B cell (primary cell): ENCODE measurements at regions not wholly inside any gene's neighbourhood (a gene's known extent, or its start where the extent isn't known, plus 50 kb on each side); places are given as distances from the start of the nearest gene placed in this dataset.

Experiments used
- ATAC-seq: fragments of 200-7000 bp; cut with Tn5 transposase; one replicate; pipeline ENCODE4 v1.10.0; 2021; ENCODE audit warnings: low read depth, mild to moderate bottlenecking, moderate number of reproducible peaks, moderate library complexity
- CTCF ChIA-PET: fragments of 350-600 bp; sonication (Branson Sonifier 250); formaldehyde crosslinking; loops from one replicate; lab custom pipeline; 2021; ENCODE audit warnings: antibody characterized with exemption, inconsistent platforms; lab: Charles Lee
- POLR2A ChIA-PET: fragments of 350-600 bp; sonication (Branson Sonifier 250); formaldehyde crosslinking; loops from one replicate; lab custom pipeline; 2021; ENCODE audit warnings: antibody characterized with exemption; lab: Charles Lee
- DNase-seq: peaks from one replicate; pipeline ENCODE4 v3.0.0; 2013
- H2AFZ ChIP-seq: 2 replicates; pipeline ENCODE4 v1.6.1; 2012; ENCODE audit warnings: mild to moderate bottlenecking, low read depth, low read length; ENCODE audit not compliant: insufficient read depth, poor library complexity, severe bottlenecking
- H3K27ac ChIP-seq, 2 donors: 1 replicate in 1 of 2; 2 replicates in 1 of 2; pipeline ENCODE4 v1.5.1; 2012 to 2013; ENCODE audit warnings: low read length in 2 of 2, mild to moderate bottlenecking in 2 of 2, moderate library complexity in 1 of 2
- H3K27me3 ChIP-seq, 4 experiments: fragments of 200-600 bp in 1 of 4; sonication (generic) in 1 of 4; replicated peaks in 1 of 4; 1 replicate in 2 of 4; 2 replicates in 2 of 4; pipeline versions ENCODE4 v1.6.1 to v1.7.0; 2013 to 2016; ENCODE audit warnings: low read length in 3 of 4, mild to moderate bottlenecking in 2 of 4, mixed read lengths in 1 of 4, moderate library complexity in 1 of 4; ENCODE audit not compliant: insufficient read depth in 4 of 4, control insufficient read depth in 3 of 4; ENCODE audit errors: control extremely low read depth in 1 of 4
- H3K36me3 ChIP-seq, 2 experiments: replicated peaks in 1 of 2; 1 replicate in 1 of 2; 2 replicates in 1 of 2; pipeline versions ENCODE4 v1.6.1 to v1.7.1; 2013; ENCODE audit warnings: low read length in 1 of 2; ENCODE audit not compliant: insufficient read depth in 2 of 2, control insufficient read depth in 1 of 2; ENCODE audit errors: control extremely low read depth in 1 of 2, extremely low read depth in 1 of 2
- H3K4me1 ChIP-seq, 2 donors: fragments of 200-600 bp in 1 of 2; sonication (generic) in 1 of 2; 1 replicate in 1 of 2; 2 replicates in 1 of 2; pipeline versions ENCODE4 v1.5.1 to v1.6.1; 2013 to 2017; ENCODE audit warnings: low read length in 2 of 2; ENCODE audit not compliant: control insufficient read depth in 2 of 2, insufficient read depth in 2 of 2
- H3K4me2 ChIP-seq: replicated peaks from 2 replicates; pipeline ENCODE3; 2012; ENCODE audit warnings: mild to moderate bottlenecking, low read depth, low read length; ENCODE audit not compliant: poor library complexity, severe bottlenecking
- H3K4me3 ChIP-seq, 5 experiments: fragments of 200-600 bp in 1 of 5; sonication (generic) in 1 of 5; 1 replicate in 3 of 5; 2 replicates in 2 of 5; pipeline versions ENCODE4 v1.5.1 to v1.7.0; 2011 to 2016; ENCODE audit warnings: low read length in 4 of 5, mild to moderate bottlenecking in 4 of 5, low read depth in 2 of 5, control low read depth in 1 of 5, moderate library complexity in 1 of 5; ENCODE audit not compliant: insufficient read depth in 1 of 5; ENCODE audit errors: control extremely low read depth in 1 of 5, extremely low read depth in 1 of 5
- H3K79me2 ChIP-seq: fragments of 200-600 bp; sonication (generic); one replicate; pipeline ENCODE4 v1.6.0; 2016; ENCODE audit warnings: low read length; ENCODE audit not compliant: control insufficient read depth, insufficient read depth
- H3K9ac ChIP-seq: fragments of 200-600 bp; sonication (generic); 2 replicates; pipeline ENCODE4 v1.6.1; 2017; ENCODE audit warnings: mild to moderate bottlenecking, low read length, moderate library complexity
- H3K9me3 ChIP-seq, 3 donors: one replicate each; pipeline versions ENCODE4 v1.6.1 to v1.7.1; 2013; ENCODE audit warnings: low read length in 2 of 3; ENCODE audit not compliant: control insufficient read depth in 2 of 3, insufficient read depth in 1 of 3; ENCODE audit errors: control extremely low read depth in 1 of 3
- H4K20me1 ChIP-seq: 2 replicates; pipeline ENCODE4 v1.6.0; 2012; ENCODE audit warnings: mild to moderate bottlenecking, low read length; ENCODE audit not compliant: insufficient read depth, control insufficient read depth, poor library complexity, severe bottlenecking
- H3K27ac Mint-ChIP-seq: one replicate; pipeline ENCODE4 v1.8.0; 2021; ENCODE audit warnings: mixed read lengths
- H3K27me3 Mint-ChIP-seq: one replicate; pipeline ENCODE4 v1.8.0; 2021; ENCODE audit warnings: mixed read lengths
- H3K4me1 Mint-ChIP-seq: one replicate; pipeline ENCODE4 v1.8.0; 2021; ENCODE audit warnings: mixed read lengths
- H3K4me3 Mint-ChIP-seq: one replicate; pipeline ENCODE4 v1.8.0; 2021; ENCODE audit warnings: mixed read lengths
- H3K9me3 Mint-ChIP-seq: one replicate; pipeline ENCODE4 v1.8.0; 2022; ENCODE audit warnings: mixed read lengths; ENCODE audit not compliant: insufficient read depth
- EZH2 ChIP-seq: IDR thresholded peaks from 2 replicates; pipeline ENCODE4 v1.6.1; 2012; ENCODE audit warnings: borderline replicate concordance, low read depth, mild to moderate bottlenecking, moderate library complexity, low read length; ENCODE audit not compliant: insufficient read depth, poor library complexity, severe bottlenecking
- WGBS: methylation state at CpG from one replicate; pipeline ENCODE4 v1.1.5; 2013; ENCODE audit warnings: missing lambda C conversion rate; ENCODE audit not compliant: insufficient coverage; 5-methylcytosine and 5-hydroxymethylcytosine counted together
- intact Hi-C: fragments of 100-400 bp; cut with micrococcal nuclease; formaldehyde crosslinking; loops from one replicate; pipeline ENCODE4 v1.10.0; 2022
- TF ChIP-seq, protein P1 (sequence below): fragments of 200-600 bp; IDR thresholded peaks from one replicate; pipeline ENCODE4 v1.8.0; 2022; ENCODE audit warnings: antibody characterized with exemption, mild to moderate bottlenecking

DNA sequence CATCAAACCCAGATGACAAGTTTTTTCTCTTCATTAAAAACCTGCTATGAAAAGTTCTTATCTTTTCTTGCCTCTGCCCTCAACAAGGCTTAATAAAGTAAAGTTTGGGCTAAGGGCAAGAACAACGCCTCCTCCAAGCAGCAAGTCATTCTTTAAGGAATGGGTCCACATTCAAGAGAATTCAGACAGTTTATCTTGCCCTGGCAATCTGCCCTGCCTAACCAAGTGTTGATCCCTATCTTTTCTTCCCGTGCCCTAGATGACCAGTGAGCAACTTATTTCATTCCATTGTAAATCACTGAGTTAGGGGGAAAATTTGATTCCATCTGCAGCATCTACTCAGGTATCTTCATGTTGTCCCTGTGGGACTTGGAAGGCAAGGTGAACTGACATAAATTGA lies 370.3 kb upstream of the DPPA4 start:
- H3K4me1 Mint-ChIP-seq, result no peaks in the 10 kb centered on the region
- no peaks in the 10 kb centered on the region for H3K9me3 Mint-ChIP-seq
- TF ChIP-seq EZH2, result no peak
- TF ChIP-seq, protein P1, sequence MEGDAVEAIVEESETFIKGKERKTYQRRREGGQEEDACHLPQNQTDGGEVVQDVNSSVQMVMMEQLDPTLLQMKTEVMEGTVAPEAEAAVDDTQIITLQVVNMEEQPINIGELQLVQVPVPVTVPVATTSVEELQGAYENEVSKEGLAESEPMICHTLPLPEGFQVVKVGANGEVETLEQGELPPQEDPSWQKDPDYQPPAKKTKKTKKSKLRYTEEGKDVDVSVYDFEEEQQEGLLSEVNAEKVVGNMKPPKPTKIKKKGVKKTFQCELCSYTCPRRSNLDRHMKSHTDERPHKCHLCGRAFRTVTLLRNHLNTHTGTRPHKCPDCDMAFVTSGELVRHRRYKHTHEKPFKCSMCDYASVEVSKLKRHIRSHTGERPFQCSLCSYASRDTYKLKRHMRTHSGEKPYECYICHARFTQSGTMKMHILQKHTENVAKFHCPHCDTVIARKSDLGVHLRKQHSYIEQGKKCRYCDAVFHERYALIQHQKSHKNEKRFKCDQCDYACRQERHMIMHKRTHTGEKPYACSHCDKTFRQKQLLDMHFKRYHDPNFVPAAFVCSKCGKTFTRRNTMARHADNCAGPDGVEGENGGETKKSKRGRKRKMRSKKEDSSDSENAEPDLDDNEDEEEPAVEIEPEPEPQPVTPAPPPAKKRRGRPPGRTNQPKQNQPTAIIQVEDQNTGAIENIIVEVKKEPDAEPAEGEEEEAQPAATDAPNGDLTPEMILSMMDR, result no peak
- no peaks in the 10 kb centered on the region for H3K27me3 Mint-ChIP-seq
- ChIA-PET CTCF (interaction anchor here (1.1 kb wide), 1 partner anchor 26 kb away, joined by 3 read pairs; no protein-coding TSS in a partner anchor), POLR2A (no interaction called here)
- no peak overlapping the region for H3K4me3 Mint-ChIP-seq
- no peak overlapping the region for H3K27ac Mint-ChIP-seq
- no peaks in the 10 kb centered on the region for H4K20me1 ChIP-seq
- H3K9me3 ChIP-seq, result no peaks in the 10 kb centered on the region
- H3K36me3 ChIP-seq, result no peaks in the 10 kb centered on the region
- intact Hi-C loops, result no loop called here
- no peak overlapping the region for H3K4me3 ChIP-seq
- DNase-seq, result no peak
- H3K4me2 ChIP-seq, result no peak overlapping the region
- H3K27ac ChIP-seq, result no peak overlapping the region
- H3K79me2 ChIP-seq, result no peaks in the 10 kb centered on the region
- H3K9ac ChIP-seq, result no peak overlapping the region
- H3K4me1 ChIP-seq, result no peaks in the 10 kb centered on the region
- H3K27me3 ChIP-seq, result no peaks in the 10 kb centered on the region
- no peak overlapping the region for H2AFZ ChIP-seq
- WGBS, result no CpG with 5 or more reads among the region's 2 CpGs
- no peak for ATAC-seq

DNA sequence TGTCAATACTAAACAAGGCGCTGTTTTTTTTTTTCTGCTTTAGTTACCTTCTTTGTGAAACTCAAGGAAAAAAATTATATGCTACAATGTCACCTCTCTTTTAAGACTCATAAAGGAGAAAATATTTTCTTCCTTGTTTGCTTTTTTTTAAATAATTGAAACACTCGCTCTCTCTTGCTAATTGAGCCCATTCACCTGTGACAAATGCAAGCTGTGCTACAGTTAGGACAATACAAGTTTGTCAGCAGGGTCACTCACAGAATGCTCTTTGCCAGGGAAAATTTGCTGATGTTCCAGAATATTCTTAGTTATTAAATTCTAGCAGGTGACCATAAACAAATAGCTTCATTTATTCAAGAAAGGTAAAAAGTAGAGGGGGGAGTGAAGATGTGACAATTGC lies 375.9 kb upstream of the DPPA4 start:
- Mint-ChIP-seq H3K9me3 (peaks cover 3% of the 10 kb centered on the region), H3K4me3 (no peak overlapping the region), H3K27ac (no peak overlapping the region), H3K4me1 (no peaks in the 10 kb centered on the region), H3K27me3 (no peaks in the 10 kb centered on the region)
- WGBS, result no CpG with 5 or more reads among the region's 2 CpGs
- ATAC-seq, result no peak
- Histone ChIP-seq H2AFZ (no peak overlapping the region), H3K27ac (no peak overlapping the region), H3K4me1 (no peaks in the 10 kb centered on the region), H3K36me3 (no peaks in the 10 kb centered on the region), H3K9ac (no peak overlapping the region), H4K20me1 (no peaks in the 10 kb centered on the region), H3K27me3 (no peaks in the 10 kb centered on the region), H3K4me2 (no peak overlapping the region), H3K79me2 (no peaks in the 10 kb centered on the region), H3K9me3 (no peaks in the 10 kb centered on the region), H3K4me3 (no peak overlapping the region)
- POLR2A ChIA-PET, result no interaction called here
- CTCF ChIA-PET, result interaction anchor here (1.0 kb wide), 1 partner anchor 21 kb away, joined by 3 read pairs; no protein-coding TSS in a partner anchor
- DNase-seq, result no peak
- TF ChIP-seq, protein P1, result no peak
- no peak for TF ChIP-seq EZH2
- intact Hi-C loops, result no loop called here
